ENCODE measurements at regions not wholly inside any gene's neighbourhood (a gene's known extent, or its start where the extent isn't known, plus 50 kb on each side); places are given as distances from the start of the nearest gene placed in this dataset.
"Not testable (repeated sequence)": the region's sequence is repeated elsewhere in the genome, so short reads cannot be mapped to it uniquely, and the experiment has no call there.

- DNase-seq (ENCODE audit: missing footprints) (no peak), ATAC-seq (no peak)
- intact Hi-C loops (cut with DNase I): no loop called here
Measured at GRCh38 chr1:185562461-185563359, 171.5 kb upstream of the HMCN1 start.

DNA sequence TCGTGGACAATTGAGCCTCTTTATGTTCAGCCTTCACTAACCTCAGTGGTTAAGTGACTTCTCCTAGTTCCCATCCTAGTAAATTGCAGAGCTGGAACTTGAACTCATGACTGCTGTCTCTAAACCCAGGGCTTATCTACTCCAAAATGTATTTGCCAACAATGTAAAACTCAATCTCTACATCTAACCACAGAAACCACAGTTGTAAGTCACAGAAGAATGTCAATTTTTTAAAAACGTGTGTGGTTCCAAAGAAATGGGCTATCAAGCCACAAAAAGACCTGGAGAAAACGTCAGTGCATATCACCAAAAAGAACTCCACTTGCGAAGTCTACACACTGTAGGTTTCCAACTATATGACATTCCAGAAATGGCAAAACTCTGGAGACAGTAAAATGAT lies 172.6 kb upstream of the HMCN1 start:
- ATAC-seq (no peak), DNase-seq (ENCODE audit: missing footprints) (no peak)
- intact Hi-C loops (cut with DNase I): no loop called here

GRCh38 chr1:185560760-185561159 lies 173.4 kb upstream of the HMCN1 start:
- DNase-seq (ENCODE audit: missing footprints): no peak
- ATAC-seq: no peak
- intact Hi-C loops (cut with DNase I): no loop called here

DNA sequence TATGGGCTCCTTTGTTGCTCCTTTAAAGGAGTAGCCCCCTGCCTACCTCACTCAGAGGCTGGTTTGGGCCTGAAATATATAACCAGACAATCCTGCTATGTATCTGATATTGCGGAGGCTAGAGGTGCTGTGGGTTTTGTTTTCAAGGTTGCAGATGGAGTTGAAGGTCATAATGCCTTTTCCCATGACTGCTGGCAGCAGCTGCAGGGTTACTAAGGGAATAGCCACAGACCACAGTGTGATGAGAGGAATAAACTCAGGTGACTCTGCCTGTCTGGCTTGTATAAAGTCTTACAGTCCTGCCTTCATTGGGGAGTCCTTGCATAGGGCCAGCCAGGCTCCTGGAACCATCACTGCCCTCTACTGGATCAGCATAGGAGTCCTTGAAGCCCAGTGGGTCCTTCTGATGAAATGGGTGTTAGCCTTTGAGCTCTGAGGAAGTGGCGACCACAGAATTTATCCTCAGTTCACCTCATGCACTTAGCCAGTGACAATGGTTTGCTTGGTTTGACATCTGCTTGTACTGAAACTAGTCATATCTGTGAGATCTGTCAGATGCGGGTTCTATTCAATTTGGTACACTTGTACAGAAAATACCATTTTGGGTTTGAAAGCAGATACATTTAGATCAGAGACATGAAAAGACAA lies 174.4 kb upstream of the HMCN1 start:
- intact Hi-C loops (cut with DNase I): no loop called here
- DNase-seq (ENCODE audit: missing footprints): no peak
- peak; percentile 77 for ATAC-seq

- intact Hi-C loops (cut with DNase I): no loop called here
Measured at GRCh38 chr1:185559151-185559550, 175.0 kb upstream of the HMCN1 start.

GRCh38 chr1:185556561-185556960 lies 177.6 kb upstream of the HMCN1 start:
- intact Hi-C loops (cut with DNase I): no loop called here
- ATAC-seq (no peak), DNase-seq (ENCODE audit: missing footprints) (no peak)

More at GRCh38 chr1:185559151-185559550, 175.0 kb upstream of the HMCN1 start:
- DNase-seq (ENCODE audit: missing footprints) (no peak), ATAC-seq (no peak)

DNA sequence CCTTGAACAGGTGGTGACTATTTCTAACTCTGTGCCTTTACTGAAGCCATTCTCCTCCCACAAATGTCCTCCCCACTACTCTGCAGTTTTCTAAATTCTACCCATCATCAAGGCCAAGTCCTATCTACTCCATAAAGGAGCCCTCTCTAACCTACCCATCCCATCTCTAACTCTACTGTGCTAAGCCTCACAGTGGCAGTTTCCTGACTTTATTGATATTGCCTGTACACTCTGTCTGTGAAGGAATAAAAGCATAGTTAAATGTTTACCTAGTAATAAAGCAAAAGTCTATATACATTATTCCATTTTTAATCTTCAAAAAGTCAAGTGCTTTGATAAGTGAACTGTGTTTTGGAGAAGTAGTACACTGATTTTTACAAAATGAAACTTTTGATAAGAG lies 178.4 kb upstream of the HMCN1 start:
- no peak for DNase-seq (ENCODE audit: missing footprints)
- no peak for ATAC-seq
- intact Hi-C loops (cut with DNase I): no loop called here

DNA sequence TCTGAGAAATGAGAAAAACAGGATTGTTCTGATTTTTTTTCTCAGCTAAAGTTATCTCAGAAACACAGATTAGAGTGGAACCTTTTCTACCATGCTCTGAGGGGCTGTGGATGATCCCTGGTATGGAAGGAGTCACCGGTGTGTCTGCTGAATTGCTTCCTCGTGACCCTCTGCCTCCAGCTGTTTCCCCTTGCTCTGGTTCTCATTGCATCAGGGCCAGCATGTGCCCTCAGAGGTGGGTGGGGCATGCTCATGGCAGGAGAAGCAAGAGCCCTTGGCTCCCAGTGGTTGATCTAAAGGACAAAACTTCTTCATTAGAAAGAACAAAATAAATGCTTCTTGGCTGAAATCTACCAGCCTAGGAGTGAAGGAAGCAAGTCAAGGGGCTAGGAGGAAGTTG lies 183.2 kb upstream of the HMCN1 start:
- ATAC-seq: peak; percentile 46
- intact Hi-C loops (cut with DNase I): no loop called here
- DNase-seq (ENCODE audit: missing footprints): no peak

GRCh38 chr1:185549906-185550305 lies 184.3 kb upstream of the HMCN1 start:
- intact Hi-C loops (cut with DNase I): no loop called here
- no peak for DNase-seq (ENCODE audit: missing footprints)
- no peak for ATAC-seq

- DNase-seq (ENCODE audit: missing footprints) (no peak), ATAC-seq (no peak)
- intact Hi-C loops (cut with DNase I): no loop called here
Measured at GRCh38 chr1:185546029-185546428, 188.2 kb upstream of the HMCN1 start.

- no peak for DNase-seq (ENCODE audit: missing footprints)
- no peak for ATAC-seq
- intact Hi-C loops (cut with DNase I): no loop called here
Measured at GRCh38 chr1:185541871-185542301, 192.3 kb upstream of the HMCN1 start.

GRCh38 chr1:185540295-185540694 lies 193.9 kb upstream of the HMCN1 start:
- intact Hi-C loops (cut with DNase I): no loop called here
- no peak for DNase-seq (ENCODE audit: missing footprints)
- ATAC-seq: no peak

- DNase-seq (ENCODE audit: missing footprints) (no peak), ATAC-seq (no peak)
- intact Hi-C loops (cut with DNase I): no loop called here
Measured at GRCh38 chr1:185539277-185539943, 194.8 kb upstream of the HMCN1 start.

GRCh38 chr1:185538309-185538898 lies 195.8 kb upstream of the HMCN1 start:
- intact Hi-C loops (cut with DNase I); DNase-seq (ENCODE audit: missing footprints); ATAC-seq: not testable (repeated sequence)

DNA sequence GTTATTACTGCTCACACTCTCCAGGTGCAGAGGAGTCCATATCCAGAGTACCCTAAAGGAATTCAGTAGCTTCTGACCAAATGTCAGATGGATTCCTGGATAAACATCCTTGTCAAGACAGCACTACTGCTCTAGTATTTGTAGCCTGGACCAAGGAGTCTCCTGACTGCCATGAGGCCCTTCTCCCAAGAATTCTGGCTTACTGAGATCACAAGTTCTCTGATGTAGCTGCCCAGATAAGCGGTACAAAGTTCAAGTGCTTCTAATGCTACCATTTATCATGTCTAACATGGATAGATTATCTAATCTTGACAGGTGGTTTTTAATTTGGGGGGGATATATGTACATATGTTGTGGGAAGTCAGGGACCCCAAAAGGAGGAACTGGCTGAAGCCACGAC lies 196.6 kb upstream of the HMCN1 start:
- intact Hi-C loops (cut with DNase I): no loop called here
- DNase-seq (ENCODE audit: missing footprints): no peak
- ATAC-seq: no peak

- DNase-seq (ENCODE audit: missing footprints): no peak
- intact Hi-C loops (cut with DNase I): no loop called here
- no peak for ATAC-seq
Measured at GRCh38 chr1:185536165-185536920, 197.8 kb upstream of the HMCN1 start.

- DNase-seq (ENCODE audit: missing footprints): no peak
- no peak for ATAC-seq
- intact Hi-C loops (cut with DNase I): no loop called here
Measured at GRCh38 chr1:185535621-185536020, 198.6 kb upstream of the HMCN1 start.

DNA sequence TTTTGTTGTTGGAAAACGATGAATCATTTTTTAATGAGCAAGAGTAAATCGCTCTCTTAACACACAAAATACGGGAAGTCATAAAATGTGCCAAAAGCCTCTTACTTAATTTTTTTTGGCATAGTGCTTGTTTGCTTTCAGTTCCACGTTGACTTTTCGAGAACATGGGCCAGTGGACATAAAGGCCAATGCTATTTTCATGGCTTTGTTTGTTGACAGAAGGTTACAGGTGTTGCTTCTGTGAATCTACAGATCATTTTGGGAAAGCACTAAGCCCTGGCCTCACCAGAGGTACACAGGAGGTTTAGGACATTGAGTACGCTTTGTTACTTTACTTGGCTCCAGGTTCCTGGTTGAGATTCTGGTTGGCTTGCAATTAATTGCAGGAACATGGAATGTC lies 199.4 kb upstream of the HMCN1 start:
- intact Hi-C loops (cut with DNase I): no loop called here
- DNase-seq (ENCODE audit: missing footprints): no peak
- peak; percentile 57 for ATAC-seq

DNA sequence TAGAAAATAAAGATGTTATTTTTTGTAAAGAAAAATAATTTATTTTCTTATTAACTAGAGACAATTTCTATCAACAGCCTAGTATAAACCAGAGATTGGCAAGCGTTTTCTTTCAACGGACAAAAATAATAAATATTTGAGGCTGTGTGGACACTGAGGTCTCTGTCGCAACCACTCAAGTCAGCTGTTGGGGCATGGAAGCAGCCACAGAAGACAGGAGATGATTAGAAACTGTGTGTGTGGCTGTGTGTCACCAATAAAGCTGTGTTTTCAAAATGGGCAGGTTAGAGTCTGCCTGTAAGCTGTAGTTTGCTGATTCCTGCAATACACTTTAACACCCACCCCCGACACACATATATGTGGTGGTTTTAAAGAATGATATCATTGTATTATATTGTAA lies 200.6 kb upstream of the HMCN1 start:
- DNase-seq (ENCODE audit: missing footprints): no peak

More for the DNA sequence above, 200.6 kb upstream of the HMCN1 start:
- ATAC-seq: peak; percentile 62
- intact Hi-C loops (cut with DNase I): no loop called here
